ENCODE measurements at regions not wholly inside any gene's neighbourhood (a gene's known extent, or its start where the extent isn't known, plus 50 kb on each side); places are given as distances from the start of the nearest gene placed in this dataset.

- DNase-seq (ENCODE audit: low spot score) = no peak
Measured at GRCh38 chr2:20150110-20150706, 74.7 kb downstream of the SDC1 start.

DNA sequence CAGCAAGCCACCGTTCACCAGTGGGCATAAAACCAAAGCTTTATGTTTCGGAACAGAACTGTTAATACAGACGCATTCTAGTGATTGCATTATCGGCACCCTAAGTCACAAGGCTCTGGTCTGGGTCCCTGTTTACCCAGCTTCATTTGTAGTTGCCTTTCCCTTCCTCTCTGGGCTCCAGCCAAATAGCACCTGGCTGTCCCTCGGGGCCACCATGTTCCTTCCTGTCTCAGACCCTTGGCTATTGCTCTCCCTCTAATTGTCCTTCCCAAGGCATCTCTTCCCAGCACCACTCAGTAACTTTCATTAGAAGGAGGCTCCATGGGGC lies 75.3 kb downstream of the SDC1 start:
- DNase-seq (ENCODE audit: low spot score) = no peak

- DNase-seq (ENCODE audit: low spot score) = peak; percentile 73
Measured at GRCh38 chr2:20148923-20149702, 75.8 kb downstream of the SDC1 start.

GRCh38 chr2:20148426-20148922 lies 76.5 kb downstream of the SDC1 start:
- DNase-seq (ENCODE audit: low spot score) = no peak

DNA sequence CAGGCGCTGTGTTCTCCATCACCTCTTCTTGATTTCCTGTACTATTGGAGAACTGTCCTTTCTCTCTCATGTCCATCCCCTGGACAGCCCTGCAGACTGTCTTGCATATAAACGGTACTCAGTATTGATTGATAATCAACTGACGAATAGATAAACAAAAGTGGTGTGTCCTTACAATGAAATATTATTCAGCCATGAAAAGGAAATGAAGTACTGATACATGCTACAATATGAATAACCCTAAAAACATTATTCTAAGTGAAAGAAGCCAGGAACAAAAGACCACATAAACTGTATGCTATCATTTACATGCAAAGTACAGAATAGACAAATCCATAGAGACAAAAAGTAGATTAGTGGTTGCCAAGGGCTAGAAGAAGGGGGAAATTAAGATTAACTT lies 77.6 kb downstream of the SDC1 start:
- no peak for DNase-seq (ENCODE audit: low spot score)

- no peak for DNase-seq (ENCODE audit: low spot score)
Measured at GRCh38 chr2:20146401-20146800, 78.5 kb downstream of the SDC1 start.

DNA sequence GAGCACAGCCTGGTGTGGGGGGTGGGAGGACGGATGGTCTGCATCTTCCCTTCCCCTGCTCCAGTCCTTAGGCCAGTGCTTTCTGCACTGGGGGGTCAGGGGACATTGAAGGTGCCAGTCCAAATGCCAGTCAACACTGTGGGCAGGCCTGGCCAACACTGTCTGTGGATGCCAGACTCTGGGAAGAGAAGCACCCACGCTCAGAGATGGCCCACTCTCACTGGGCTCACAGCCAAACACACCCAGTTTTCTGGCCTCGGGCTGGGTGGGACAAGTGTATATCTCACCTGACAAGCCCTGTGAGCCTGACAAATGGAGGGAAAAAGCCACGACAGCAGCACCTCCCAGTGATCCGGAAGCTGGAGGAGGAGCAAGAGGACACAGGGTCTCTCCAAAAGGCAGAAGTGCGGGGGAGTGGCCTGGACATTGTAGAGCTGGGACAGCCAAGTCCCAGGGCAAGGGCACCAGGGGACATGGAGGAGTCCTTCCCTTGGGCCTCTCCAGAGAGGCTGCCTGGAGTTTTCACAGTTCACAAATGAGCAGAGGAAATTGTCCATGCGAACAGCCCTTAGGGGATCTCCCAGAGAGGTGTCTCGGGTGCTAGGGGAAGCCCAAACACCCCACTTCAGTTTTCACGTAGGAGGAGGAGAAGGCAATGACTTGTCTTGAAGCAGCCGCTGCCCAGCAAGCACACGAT lies 79.3 kb downstream of the SDC1 start:
- DNase-seq (ENCODE audit: low spot score) = no peak

- no peak for DNase-seq (ENCODE audit: low spot score)
Measured at GRCh38 chr2:20144861-20145260, 80.1 kb downstream of the SDC1 start.

DNA sequence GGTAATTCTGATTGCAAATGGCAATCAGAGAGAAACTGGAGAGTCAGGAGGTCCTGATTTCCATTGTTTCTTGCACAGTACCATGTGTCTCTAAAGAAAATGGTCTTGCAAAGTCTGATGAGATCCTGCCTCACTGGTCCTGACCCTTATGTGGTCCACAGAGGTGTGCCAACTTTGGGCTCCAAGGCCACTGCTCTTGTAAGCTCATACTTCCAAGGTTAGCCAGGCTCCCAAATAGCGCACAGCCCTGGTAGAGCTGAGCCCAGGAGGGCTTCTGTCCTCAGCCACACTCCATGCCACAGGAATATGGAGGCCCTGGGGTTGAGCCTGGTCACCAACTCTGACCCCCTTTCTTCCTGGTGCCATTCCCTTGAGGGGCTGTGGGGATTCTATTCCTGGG lies 80.7 kb downstream of the SDC1 start:
- no peak for DNase-seq (ENCODE audit: low spot score)

DNA sequence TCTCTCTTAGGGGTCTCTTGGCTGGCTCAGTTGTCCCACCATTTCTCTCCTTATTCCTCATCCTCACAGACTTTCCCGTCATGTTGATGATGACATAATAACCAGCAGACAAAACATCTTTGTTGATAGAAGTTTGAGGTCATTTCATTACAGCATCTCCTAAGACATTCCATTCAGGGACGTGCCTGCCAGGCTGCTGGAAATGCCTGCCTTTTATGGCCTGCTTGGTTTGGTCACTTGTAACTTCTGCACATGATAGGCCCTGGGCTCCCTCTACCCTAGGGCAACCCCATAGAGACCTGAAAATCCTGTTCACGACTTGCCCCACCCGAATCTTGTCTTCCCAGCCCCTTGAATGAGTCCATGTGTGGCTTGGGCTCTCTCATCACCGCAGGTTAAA lies 81.7 kb downstream of the SDC1 start:
- peak; percentile 53 for DNase-seq (ENCODE audit: low spot score)

DNA sequence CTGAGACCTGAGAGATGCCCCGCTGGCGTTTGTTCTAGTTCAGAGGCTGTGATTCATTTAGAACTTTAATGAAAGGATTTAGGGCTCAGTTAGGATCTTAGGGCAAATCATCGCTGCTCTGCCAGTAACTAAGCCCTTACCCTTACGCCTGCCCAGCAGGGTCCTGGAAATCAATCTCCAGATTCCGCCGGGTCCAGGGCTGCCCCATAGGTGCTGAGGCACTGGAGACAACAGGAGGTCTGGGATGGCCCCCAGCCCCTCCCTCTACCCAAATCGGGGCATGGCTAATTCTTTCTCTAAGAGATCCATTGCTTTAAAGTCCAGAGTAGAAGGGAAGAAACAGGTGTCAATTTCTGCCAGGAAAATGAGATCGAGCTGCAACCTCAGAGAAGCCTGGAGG lies 83.1 kb downstream of the SDC1 start:
- DNase-seq (ENCODE audit: low spot score) = no peak

GRCh38 chr2:20141056-20141762 lies 83.7 kb downstream of the SDC1 start:
- DNase-seq (ENCODE audit: low spot score) = peak; percentile 98

DNA sequence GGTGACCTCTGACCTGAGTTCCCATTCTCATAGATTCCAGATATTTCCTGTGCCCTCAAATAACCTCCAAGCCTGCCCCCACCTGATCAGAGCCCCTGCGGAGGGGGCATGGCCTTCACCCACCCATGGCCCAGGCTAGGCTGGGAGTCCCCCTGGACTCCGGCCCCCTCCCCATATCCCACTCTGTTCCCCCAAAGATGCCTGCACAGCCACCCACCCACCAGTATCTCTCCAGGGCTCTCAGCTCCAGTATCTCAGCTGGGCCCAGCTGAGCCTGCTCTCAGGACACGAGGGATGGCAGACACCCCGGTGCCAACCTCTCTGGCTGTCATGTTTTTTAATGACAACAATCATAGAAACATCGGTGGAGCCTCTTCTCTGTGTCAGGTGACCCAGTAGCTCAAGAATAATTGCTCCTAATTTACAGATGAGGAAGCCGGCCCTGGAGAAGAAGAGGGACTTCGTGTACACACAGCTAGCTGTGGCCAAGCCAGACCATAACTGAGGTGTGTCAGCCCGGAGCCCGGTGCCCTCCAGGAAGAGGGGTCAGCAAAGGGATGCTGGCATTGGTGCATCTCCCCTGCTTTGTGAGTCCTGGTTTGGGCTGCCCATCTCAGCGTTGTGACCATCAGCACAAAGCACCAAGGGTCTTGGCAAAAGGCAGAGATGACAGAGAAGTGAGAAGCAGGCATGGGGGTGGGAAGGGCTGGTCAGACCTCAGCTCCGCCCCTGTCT lies 84.4 kb downstream of the SDC1 start:
- DNase-seq (ENCODE audit: low spot score) = no peak

DNA sequence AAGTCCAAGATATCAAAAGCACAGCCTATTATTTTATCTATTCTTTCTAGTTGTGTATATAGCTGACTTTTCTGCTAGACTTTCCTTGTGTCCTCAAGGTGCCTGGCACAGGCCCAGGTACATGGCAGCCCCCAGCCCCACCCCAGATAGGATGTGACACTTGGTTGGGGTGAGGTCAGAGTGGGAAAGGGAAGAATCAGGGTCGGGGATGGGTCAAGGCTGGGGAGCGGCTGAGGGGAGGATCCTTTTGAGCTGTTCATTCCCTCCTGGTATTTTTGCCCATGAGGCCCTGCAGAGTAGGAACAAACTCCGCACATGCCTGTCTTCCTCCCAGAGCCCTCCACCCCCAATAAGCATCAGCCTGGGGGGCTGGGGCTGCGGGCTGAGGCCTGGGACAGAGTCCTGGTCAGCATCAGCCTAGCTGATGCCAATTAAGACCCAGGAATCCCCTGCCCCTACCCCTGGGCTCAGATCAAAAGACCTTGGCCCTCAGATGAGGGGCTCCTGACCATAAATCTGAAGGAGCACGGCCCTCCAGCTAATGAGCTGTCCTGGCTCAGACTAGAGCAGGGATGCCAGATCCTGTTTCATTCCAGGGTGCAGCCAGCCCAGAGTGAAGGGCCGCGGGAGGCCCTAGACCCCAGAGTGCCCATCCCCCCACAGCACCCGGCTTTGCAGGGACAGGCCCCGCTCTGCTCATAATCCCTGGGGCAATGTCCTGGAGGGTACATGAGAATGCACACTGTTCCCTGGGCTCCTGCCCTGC lies 85.3 kb downstream of the SDC1 start:
- DNase-seq (ENCODE audit: low spot score) = no peak

GRCh38 chr2:20138696-20139095 lies 86.2 kb downstream of the SDC1 start:
- no peak for DNase-seq (ENCODE audit: low spot score)

DNA sequence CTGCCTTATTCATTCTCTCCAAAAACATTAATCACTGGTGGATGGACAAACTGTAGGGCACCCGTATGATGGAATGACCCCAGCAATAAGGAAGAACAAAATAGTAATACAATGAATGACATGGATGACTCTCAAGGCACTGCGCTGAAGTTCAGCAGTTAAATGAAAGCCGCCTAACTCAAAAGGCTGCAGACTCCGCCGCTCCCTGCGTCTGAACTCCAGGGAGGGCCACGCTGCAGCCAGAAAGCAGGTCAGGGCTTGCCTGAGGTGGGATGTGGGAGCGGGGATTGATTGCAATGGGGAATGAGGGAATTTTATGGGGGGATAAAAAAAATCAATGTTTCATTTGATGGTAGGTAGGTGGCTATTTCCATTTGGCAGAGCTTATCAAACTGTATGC lies 86.5 kb upstream of the LAPTM4A start:
- no peak for DNase-seq (ENCODE audit: low spot score)

- no peak for DNase-seq (ENCODE audit: low spot score)
Measured at GRCh38 chr2:20137131-20137571, 85.7 kb upstream of the LAPTM4A start.

DNA sequence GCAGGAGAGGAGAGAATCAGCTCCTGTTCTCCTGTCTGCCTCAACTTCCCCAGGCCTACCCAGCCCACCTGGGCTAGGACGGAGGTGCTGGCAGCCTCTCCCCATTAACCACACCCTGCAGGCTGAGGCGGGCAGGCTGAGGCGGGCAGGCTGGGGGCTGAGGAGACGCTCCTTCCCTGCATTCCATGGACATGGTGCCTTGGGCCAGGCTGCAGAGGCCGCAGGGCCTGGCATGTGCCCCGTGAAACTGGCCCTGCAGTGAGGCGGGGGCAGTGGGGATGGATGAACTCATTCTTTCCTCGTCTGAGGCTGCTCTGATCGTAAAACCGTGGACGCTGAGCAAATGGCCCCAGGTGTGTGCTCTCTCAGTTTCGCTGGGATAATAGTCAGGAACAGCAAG lies 84.7 kb upstream of the LAPTM4A start:
- no peak for DNase-seq (ENCODE audit: low spot score)

GRCh38 chr2:20135631-20136050 lies 84.2 kb upstream of the LAPTM4A start:
- DNase-seq (ENCODE audit: low spot score) = peak; percentile 67

GRCh38 chr2:20132990-20133535 lies 81.6 kb upstream of the LAPTM4A start:
- DNase-seq (ENCODE audit: low spot score) = no peak

Measured in A172 (cell line).